ENCODE measurements at regions not wholly inside any gene's neighbourhood (a gene's known extent, or its start where the extent isn't known, plus 50 kb on each side); places are given as distances from the start of the nearest gene placed in this dataset.
A peak's percentile ranks its signal among the peaks of the same experiment; 100 is the strongest.

DNA sequence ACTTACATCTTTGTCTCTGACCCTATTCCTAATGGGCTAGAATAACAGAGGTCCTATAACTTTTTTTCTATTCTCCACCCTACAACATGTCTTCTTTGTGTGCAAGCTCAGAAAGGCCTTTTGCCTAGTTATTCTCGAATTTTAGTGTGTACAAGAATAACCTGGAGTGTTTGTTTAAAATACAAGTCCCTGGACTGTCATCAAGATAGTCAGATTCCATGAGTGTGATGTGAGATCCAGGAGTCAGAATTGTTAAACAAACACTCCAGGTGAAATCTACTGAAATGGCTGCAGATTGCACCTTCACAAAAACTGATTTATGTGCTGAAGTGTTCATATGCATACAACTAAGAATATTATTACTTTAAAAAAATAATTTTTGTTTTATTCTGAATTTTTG lies 114.4 kb upstream of the DIO2 start:
- TF ChIP-seq, protein P1, sequence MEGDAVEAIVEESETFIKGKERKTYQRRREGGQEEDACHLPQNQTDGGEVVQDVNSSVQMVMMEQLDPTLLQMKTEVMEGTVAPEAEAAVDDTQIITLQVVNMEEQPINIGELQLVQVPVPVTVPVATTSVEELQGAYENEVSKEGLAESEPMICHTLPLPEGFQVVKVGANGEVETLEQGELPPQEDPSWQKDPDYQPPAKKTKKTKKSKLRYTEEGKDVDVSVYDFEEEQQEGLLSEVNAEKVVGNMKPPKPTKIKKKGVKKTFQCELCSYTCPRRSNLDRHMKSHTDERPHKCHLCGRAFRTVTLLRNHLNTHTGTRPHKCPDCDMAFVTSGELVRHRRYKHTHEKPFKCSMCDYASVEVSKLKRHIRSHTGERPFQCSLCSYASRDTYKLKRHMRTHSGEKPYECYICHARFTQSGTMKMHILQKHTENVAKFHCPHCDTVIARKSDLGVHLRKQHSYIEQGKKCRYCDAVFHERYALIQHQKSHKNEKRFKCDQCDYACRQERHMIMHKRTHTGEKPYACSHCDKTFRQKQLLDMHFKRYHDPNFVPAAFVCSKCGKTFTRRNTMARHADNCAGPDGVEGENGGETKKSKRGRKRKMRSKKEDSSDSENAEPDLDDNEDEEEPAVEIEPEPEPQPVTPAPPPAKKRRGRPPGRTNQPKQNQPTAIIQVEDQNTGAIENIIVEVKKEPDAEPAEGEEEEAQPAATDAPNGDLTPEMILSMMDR (conservative IDR thresholded peaks at IDR 0.05; ENCODE audit: low read depth, low read length), result no peak

DNA sequence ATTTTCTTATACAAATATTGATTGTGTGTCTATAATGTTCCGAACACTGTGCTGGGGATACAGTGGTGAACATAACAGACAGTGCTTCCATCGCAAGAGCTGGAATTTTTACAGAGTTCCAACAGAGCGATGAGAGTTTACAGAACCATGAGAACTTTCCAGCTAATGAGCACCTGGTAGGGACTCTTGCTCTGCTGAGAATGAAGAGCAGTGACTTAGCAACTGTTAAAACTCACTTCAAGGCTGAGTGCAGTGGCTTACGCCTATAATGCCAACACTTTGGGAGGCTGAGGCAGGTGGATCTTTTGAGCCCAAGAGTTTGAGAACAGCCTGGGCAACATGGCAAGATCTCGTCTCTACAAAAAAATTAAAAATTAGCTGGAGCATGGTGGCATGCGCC lies 113.8 kb upstream of the DIO2 start:
- TF ChIP-seq, protein P1 (conservative IDR thresholded peaks at IDR 0.05; ENCODE audit: low read depth, low read length), result no peak
- no peak for DNase-seq (ENCODE audit: low read depth)

More for the DNA sequence above, 114.4 kb upstream of the DIO2 start:
- no peak overlapping the region for H3K4me3 ChIP-seq (ENCODE audit: low read depth, low read length)
- no peak for DNase-seq (ENCODE audit: low read depth)

DNA sequence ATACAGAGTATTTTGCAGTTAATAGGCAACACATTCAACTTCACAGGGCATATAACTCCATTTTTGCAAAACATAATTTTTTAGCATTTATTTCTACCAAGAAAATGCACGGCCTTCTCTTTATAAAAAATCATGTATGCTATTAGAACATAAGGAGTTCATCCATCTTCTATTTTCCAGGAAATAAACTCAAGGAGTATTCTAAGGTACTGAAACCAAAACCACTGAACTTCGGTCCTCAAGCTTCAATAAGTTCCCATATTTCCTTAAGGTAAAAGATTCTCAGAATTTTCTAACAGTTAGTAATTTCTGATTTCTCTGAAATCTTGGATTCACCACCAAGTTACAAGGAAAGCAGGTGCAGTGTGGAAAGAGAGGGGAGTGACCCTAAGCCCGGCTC lies 113.3 kb upstream of the DIO2 start:
- no peak overlapping the region for H3K4me3 ChIP-seq (ENCODE audit: low read depth, low read length)
- TF ChIP-seq, protein P1 (conservative IDR thresholded peaks at IDR 0.05; ENCODE audit: low read depth, low read length), result no peak
- DNase-seq (ENCODE audit: low read depth), result no peak

More for the DNA sequence above, 113.8 kb upstream of the DIO2 start:
- no peak overlapping the region for H3K4me3 ChIP-seq (ENCODE audit: low read depth, low read length)

DNA sequence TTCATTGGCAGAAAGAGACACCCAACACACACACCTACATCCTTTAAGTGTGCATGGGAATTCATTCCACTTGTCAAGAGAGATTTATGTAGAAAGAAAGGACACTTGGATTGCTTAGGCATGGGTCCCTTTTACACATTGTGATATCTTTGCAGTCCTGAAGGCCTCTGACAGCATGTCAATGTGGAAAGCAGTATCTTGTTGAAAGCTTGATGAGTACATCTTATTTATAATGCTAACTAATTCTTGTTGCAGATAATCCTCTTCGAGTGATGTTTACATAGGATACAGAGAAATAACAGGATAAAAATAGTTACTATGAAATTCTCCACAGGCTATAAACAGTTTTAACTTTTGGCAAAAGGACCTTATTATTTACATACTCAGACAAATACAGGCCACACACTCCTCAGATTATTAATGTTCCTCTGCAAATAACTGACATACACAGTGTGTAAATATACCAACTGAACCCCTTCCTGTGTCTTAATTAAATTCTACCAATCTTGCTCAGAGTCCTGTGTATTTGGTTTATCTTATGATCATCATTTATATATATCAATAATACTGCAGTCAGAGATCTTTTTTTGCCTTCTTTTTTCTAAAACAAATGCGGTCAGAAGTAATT lies 111.8 kb upstream of the DIO2 start:
- no peak for DNase-seq (ENCODE audit: low read depth)
- H3K4me3 ChIP-seq (ENCODE audit: low read depth, low read length), result no peak overlapping the region
- TF ChIP-seq, protein P1 (conservative IDR thresholded peaks at IDR 0.05; ENCODE audit: low read depth, low read length), result no peak

DNA sequence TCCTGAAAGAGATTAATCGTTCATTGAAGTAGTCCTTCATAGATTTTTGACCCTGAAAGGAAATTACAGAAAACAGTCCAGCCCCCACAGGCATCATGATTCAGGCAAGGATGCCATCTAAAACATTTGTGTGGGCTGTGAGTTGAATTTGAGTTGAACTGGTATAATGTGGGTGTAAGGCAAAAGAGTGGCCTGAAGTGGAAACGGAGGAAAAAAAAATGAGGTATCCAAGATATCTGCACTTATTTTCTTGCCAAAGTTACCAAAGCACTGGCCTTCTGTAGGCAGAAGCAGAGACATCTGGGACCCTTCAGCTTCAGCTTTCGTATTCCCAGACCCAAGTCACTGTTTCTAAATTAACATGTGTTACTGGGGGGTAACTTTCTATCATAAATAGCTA lies 105.1 kb upstream of the DIO2 start:
- TF ChIP-seq, protein P1 (conservative IDR thresholded peaks at IDR 0.05; ENCODE audit: low read depth, low read length), result no peak
- DNase-seq (ENCODE audit: low read depth), result peak; percentile 37
- H3K4me3 ChIP-seq (ENCODE audit: low read depth, low read length), result no peak overlapping the region

DNA sequence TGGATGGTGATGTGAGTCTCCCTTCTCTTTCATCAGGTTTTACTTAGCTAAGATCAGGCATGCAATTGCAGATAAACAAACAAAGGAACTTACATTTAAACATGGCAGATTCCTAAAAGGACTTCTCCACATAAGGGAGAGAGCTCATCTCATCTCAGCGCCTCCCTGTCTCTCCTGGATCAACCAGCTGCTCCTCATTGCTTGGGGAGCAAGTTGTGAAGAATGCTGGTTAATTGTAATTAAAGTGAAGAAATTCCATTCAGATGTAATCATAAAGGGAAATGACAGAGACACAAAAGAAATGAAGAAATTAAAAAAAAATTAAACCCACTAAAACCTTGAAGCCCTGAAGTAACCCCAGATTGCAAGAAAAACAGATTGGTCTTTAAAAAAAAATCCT lies 104.4 kb upstream of the DIO2 start:
- H3K4me3 ChIP-seq (ENCODE audit: low read depth, low read length), result no peak overlapping the region
- peak; percentile 23 for DNase-seq (ENCODE audit: low read depth)
- TF ChIP-seq, protein P1 (conservative IDR thresholded peaks at IDR 0.05; ENCODE audit: low read depth, low read length), result no peak

DNA sequence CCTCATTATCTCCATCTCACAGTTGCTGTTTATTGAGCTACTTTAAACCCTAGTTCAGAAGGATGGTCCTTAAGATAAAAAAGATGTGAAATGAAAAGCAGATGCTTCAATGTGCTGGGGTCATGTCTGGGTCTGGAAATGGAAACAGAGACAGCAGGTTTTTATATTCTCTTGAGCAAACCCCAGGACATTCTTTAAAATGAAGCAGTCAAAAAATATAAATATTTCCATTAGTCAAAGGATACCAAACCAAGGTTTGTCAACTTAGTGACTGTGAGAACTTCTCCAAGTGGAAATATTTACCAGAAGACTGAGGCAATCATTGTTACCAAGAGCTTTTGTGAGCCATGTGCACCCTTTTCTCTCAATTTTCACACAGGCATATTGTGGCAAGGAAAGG lies 102.5 kb upstream of the DIO2 start:
- H3K4me3 ChIP-seq (ENCODE audit: low read depth, low read length), result no peak overlapping the region
- TF ChIP-seq, protein P1 (conservative IDR thresholded peaks at IDR 0.05; ENCODE audit: low read depth, low read length), result no peak
- peak; percentile 60 for DNase-seq (ENCODE audit: low read depth)
